GDM1 (cell line): ENCODE measurements at regions not wholly inside any gene's neighbourhood (a gene's known extent, or its start where the extent isn't known, plus 50 kb on each side); places are given as distances from the start of the nearest gene placed in this dataset.
"Not testable (repeated sequence)": the region's sequence is repeated elsewhere in the genome, so short reads cannot be mapped to it uniquely, and the experiment has no call there.

Experiments
- DNase-seq: peaks from one replicate; lab custom pipeline; 2025; lab: John Stamatoyannopoulos, UW

GRCh38 chr5:116953251-116953930, 378.8 kb upstream of the SEMA6A start:
- no peak for DNase-seq

GRCh38 chr5:116951219-116951618, 376.6 kb upstream of the SEMA6A start:
- no peak for DNase-seq

GRCh38 chr5:116947691-116948528, 373.3 kb upstream of the SEMA6A start:
- DNase-seq: peak; percentile 47

- DNase-seq: not testable (repeated sequence)
Measured at GRCh38 chr5:116945613-116946382, 371.2 kb upstream of the SEMA6A start.

GRCh38 chr5:116944183-116944582, 369.6 kb upstream of the SEMA6A start:
- no peak for DNase-seq

GRCh38 chr5:116942622-116943021, 368.0 kb upstream of the SEMA6A start:
- DNase-seq: no peak

GRCh38 chr5:116939641-116940040, 365.0 kb upstream of the SEMA6A start:
- DNase-seq: no peak

- no peak for DNase-seq
Measured at GRCh38 chr5:116938488-116938887, 363.9 kb upstream of the SEMA6A start.

GRCh38 chr5:116935561-116936162, 361.0 kb upstream of the SEMA6A start:
- no peak for DNase-seq

GRCh38 chr5:116930616-116931015, 356.0 kb upstream of the SEMA6A start:
- no peak for DNase-seq

- DNase-seq: no peak
Measured at GRCh38 chr5:116923344-116923743, 348.7 kb upstream of the SEMA6A start.

GRCh38 chr5:116922532-116922931, 347.9 kb upstream of the SEMA6A start:
- DNase-seq: no peak

GRCh38 chr5:116914869-116915504, 340.4 kb upstream of the SEMA6A start:
- DNase-seq: no peak

- DNase-seq: no peak
Measured at GRCh38 chr5:116912221-116912620, 337.6 kb upstream of the SEMA6A start.

- DNase-seq: no peak
Measured at GRCh38 chr5:116911074-116911473, 336.5 kb upstream of the SEMA6A start.

GRCh38 chr5:116908537-116908936, 333.9 kb upstream of the SEMA6A start:
- DNase-seq: no peak

GRCh38 chr5:116905885-116906284, 331.3 kb upstream of the SEMA6A start:
- no peak for DNase-seq

- DNase-seq: no peak
Measured at GRCh38 chr5:116900793-116901192, 326.2 kb upstream of the SEMA6A start.

- DNase-seq: no peak
Measured at GRCh38 chr5:116898917-116899316, 324.3 kb upstream of the SEMA6A start.

- no peak for DNase-seq
Measured at GRCh38 chr5:116897291-116897690, 322.7 kb upstream of the SEMA6A start.

GRCh38 chr5:116896001-116896400, 321.4 kb upstream of the SEMA6A start:
- no peak for DNase-seq

- no peak for DNase-seq
Measured at GRCh38 chr5:116892993-116893392, 318.4 kb upstream of the SEMA6A start.
